Nucleus accumbens (tissue), 56 donors: ENCODE measurements at regions not wholly inside any gene's neighbourhood (a gene's known extent, or its start where the extent isn't known, plus 50 kb on each side); places are given as distances from the start of the nearest gene placed in this dataset.
A peak's percentile ranks its signal among the peaks of the same experiment; 100 is the strongest.

Source experiments
- DNase-seq, 56 donors: peaks; one replicate each; lab custom pipeline; 2025; lab: John Stamatoyannopoulos, UW

DNA sequence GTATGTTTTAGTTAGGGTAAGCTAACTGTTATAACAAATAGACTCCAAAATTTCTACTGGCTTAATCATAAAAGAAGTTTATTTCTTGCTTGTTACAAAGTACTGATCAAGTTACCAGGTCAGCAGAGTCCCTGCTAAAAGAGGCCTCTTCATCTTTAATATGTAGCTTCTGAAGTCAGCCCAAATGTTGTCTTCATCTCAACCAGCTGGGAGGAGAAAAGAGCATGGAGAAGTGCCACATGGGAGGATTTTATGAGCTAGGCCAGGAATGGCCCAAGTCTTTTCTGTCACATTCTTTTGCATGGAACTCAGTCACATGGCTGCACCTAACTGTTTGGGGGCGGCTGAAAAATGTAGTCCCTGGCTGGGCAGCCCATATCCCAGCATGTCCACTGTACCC, 63.2 kb upstream of the APOBEC4 start:
- DNase-seq: no peak

DNA sequence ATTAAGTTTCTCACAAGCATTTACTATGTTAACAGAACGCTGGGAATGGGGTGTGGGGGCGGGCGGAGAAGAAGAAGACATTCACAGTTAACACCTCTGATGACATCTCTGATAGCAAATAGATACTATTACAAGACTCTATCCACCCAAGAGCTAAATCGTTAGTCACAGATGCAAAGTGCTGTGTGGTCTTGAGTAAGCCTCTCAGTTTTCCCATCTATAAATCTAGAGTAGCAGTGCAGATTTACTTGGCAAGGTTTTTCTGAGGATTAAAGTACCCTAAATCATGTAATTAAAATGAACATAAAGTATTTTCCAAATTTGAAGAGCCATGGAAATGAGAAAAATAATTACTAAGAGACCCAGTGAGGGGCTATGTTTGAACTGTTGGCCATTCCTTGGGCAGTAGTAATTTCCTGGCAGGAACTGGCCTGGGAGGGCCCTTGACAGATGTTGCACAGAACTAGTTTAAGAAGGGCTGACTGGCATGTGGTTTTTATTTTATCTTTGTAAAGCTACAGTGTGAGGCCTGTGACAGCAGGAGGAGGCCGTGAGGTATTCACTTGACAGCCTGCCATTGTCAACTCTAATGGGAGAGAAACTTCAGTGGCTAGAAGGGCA, 58.7 kb upstream of the APOBEC4 start:
- peak in 13 of 56 donors; percentile 2 to 52 (median 20) for DNase-seq

DNA sequence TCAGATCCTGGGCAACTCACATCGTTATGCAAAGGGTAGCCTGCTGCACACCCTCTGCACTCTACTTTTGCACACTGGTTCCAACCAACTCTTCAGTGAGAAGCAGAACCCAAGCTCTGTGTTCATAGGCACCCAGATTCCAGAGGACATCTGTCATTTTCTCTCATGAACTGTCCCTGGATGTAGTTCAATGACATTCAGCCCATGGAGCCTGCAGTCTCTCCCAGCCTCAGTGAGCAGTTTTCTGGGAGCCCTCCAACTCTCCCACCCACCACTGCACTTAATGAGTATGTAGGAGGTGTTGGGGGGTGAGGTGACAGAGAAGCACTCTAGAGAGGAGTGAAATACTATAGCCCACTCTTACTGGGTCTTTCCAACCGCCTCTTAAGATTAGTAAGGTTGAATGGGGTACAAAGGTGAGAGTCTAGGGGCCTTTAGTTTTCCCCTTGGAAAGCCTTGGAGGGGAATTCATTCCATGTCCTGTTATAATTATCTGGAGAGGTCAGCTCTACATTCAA, 58.1 kb upstream of the APOBEC4 start:
- DNase-seq: no peak

DNA sequence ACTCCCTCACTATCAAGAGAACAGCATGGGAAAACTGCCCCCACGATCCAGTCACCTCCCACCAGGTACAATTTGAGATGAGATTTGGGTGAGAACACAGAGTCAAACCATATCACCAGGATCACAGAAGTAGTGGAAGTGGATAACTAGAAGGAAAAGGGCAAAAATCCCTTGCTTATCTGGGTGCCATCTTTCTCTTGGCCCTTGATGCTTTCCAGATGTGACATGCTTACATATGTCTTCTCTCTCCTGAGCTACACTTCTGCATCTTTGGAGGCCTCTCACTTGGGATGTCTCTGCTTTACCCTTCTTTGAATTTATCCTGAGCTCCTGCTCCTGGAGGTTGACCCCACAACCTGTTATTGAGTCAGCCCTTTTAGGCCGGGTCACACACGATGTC, 57.6 kb upstream of the APOBEC4 start:
- no peak for DNase-seq

DNA sequence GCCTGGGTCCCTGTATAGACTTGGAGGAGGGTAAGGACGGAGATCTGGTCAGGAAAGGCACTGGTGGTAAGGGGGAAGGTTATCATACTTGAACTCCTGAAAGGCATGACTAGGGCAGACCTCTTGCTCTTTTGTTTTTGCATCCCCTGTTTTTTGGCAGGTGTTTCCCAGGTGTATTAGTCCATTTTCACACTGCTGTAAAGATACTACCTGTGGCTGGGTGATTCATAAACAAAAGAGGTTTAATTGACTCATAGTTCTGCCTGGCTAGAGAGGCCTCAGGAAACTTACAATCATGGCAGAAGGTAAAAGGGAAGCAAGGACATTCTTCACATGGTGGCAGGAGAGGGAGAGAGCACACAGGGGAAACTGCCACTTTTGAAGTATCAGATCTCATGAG, 57.2 kb upstream of the APOBEC4 start:
- no peak for DNase-seq

DNA sequence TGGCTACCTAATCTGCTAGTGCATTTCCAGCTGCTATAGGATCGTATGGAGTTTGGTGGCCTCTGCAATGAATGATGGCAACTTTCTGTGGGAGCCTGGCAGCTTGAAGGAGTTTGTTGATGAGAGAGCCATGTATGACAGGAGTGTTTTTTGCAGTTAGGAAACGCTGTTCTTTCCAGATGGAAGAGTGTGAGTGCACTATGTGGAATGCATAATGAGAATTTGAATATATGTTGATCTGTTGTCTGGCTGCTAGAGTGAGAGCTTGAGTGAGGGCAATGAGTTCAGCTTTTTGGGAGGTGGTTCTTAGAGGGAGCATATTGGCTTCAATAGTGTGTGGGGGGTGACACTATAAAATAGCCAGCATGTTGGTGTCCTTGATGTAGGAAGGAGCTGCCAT, 51.0 kb upstream of the APOBEC4 start:
- no peak for DNase-seq
